ENCODE measurements at regions not wholly inside any gene's neighbourhood (a gene's known extent, or its start where the extent isn't known, plus 50 kb on each side); places are given as distances from the start of the nearest gene placed in this dataset.

- TF ChIP-seq CTCF (conservative IDR thresholded peaks at IDR 0.05 in 1 of 2, IDR thresholded peaks at IDR 0.05 in 1 of 2; ENCODE audit: low read depth in 1 of 2, low read length in 2 of 2) = no peak
- TF ChIP-seq EZH2 (IDR thresholded peaks at IDR 0.05; ENCODE audit: low read length, missing control alignments) = no peak
These were observed 57.8 kb upstream of the MAGEA4 start for GRCh38 chrX:151854726-151855495.

All from fibroblast of lung (primary cell).